ENCODE measurements at regions not wholly inside any gene's neighbourhood (a gene's known extent, or its start where the extent isn't known, plus 50 kb on each side); places are given as distances from the start of the nearest gene placed in this dataset.

DNA sequence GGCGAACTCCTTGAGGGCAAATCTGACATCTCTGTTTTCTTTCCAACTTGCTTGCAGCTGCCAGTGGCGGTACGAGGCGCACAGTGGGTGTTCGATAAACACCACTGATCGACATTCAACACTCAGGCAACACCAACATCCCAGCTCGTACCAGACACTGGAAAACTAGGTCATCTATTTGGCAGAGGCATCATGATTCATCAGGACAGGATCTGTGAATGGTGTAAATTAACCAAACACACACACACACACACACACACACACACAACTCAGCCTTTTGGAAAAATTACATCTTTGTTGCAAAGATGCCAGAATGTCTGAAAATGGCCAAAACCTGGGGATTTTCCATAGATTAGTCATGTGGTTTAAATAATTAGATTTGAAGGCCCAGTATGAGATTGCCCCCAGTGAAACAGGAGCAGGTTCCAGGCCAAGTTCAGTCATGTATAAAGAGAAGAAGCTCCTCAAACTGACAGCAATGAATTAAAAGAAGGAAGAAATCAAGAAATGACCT lies 150.5 kb upstream of the NCKAP5 start:
- TF ChIP-seq CTCF (IDR thresholded peaks at IDR 0.05; ENCODE audit: poor library complexity, severe bottlenecking) (no peak), EZH2 (IDR thresholded peaks at IDR 0.05; ENCODE audit: borderline replicate concordance, insufficient read depth, low read length, poor library complexity, severe bottlenecking) (no peak)
- TF ChIP-seq, protein P1, sequence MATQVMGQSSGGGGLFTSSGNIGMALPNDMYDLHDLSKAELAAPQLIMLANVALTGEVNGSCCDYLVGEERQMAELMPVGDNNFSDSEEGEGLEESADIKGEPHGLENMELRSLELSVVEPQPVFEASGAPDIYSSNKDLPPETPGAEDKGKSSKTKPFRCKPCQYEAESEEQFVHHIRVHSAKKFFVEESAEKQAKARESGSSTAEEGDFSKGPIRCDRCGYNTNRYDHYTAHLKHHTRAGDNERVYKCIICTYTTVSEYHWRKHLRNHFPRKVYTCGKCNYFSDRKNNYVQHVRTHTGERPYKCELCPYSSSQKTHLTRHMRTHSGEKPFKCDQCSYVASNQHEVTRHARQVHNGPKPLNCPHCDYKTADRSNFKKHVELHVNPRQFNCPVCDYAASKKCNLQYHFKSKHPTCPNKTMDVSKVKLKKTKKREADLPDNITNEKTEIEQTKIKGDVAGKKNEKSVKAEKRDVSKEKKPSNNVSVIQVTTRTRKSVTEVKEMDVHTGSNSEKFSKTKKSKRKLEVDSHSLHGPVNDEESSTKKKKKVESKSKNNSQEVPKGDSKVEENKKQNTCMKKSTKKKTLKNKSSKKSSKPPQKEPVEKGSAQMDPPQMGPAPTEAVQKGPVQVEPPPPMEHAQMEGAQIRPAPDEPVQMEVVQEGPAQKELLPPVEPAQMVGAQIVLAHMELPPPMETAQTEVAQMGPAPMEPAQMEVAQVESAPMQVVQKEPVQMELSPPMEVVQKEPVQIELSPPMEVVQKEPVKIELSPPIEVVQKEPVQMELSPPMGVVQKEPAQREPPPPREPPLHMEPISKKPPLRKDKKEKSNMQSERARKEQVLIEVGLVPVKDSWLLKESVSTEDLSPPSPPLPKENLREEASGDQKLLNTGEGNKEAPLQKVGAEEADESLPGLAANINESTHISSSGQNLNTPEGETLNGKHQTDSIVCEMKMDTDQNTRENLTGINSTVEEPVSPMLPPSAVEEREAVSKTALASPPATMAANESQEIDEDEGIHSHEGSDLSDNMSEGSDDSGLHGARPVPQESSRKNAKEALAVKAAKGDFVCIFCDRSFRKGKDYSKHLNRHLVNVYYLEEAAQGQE (IDR thresholded peaks at IDR 0.05; ENCODE audit: borderline replicate concordance), result no peak
